ENCODE measurements at regions not wholly inside any gene's neighbourhood (a gene's known extent, or its start where the extent isn't known, plus 50 kb on each side); places are given as distances from the start of the nearest gene placed in this dataset.

GRCh38 chr5:158644301-158644700 is 455.4 kb downstream of the EBF1 start:
- no peaks in the 10 kb centered on the region for H3K36me3 ChIP-seq (replicated peaks; ENCODE audit: control insufficient read depth, insufficient read depth, low read length)
- no peaks in the 10 kb centered on the region for H3K27me3 ChIP-seq (ENCODE audit: control insufficient read depth, insufficient read depth, low read length)
- H3K4me3 ChIP-seq (ENCODE audit: insufficient read depth, low read depth, low read length), result no peak overlapping the region
- DNase-seq, result no peak

GRCh38 chr5:158643840-158644239 is 455.9 kb downstream of the EBF1 start:
- H3K36me3 ChIP-seq (replicated peaks; ENCODE audit: control insufficient read depth, insufficient read depth, low read length), result no peaks in the 10 kb centered on the region
- DNase-seq, result no peak
- H3K4me3 ChIP-seq (ENCODE audit: insufficient read depth, low read depth, low read length), result no peak overlapping the region
- no peaks in the 10 kb centered on the region for H3K27me3 ChIP-seq (ENCODE audit: control insufficient read depth, insufficient read depth, low read length)

GRCh38 chr5:158642879-158643278 is 456.8 kb downstream of the EBF1 start:
- no peak for DNase-seq
- no peaks in the 10 kb centered on the region for H3K27me3 ChIP-seq (ENCODE audit: control insufficient read depth, insufficient read depth, low read length)

GRCh38 chr5:158641016-158641415 is 458.7 kb downstream of the EBF1 start:
- Histone ChIP-seq H3K36me3 (replicated peaks; ENCODE audit: control insufficient read depth, insufficient read depth, low read length) (no peaks in the 10 kb centered on the region), H3K27me3 (ENCODE audit: control insufficient read depth, insufficient read depth, low read length) (no peaks in the 10 kb centered on the region), H3K4me3 (ENCODE audit: insufficient read depth, low read depth, low read length) (no peak overlapping the region)
- no peak for DNase-seq

More at GRCh38 chr5:158642879-158643278, 456.8 kb downstream of the EBF1 start:
- no peaks in the 10 kb centered on the region for H3K36me3 ChIP-seq (replicated peaks; ENCODE audit: control insufficient read depth, insufficient read depth, low read length)
- no peak overlapping the region for H3K4me3 ChIP-seq (ENCODE audit: insufficient read depth, low read depth, low read length)

- no peak for DNase-seq
- no peaks in the 10 kb centered on the region for H3K27me3 ChIP-seq (ENCODE audit: control insufficient read depth, insufficient read depth, low read length)
- no peak overlapping the region for H3K4me3 ChIP-seq (ENCODE audit: insufficient read depth, low read depth, low read length)
- no peaks in the 10 kb centered on the region for H3K36me3 ChIP-seq (replicated peaks; ENCODE audit: control insufficient read depth, insufficient read depth, low read length)
Observed at GRCh38 chr5:158640593-158640980, 459.1 kb downstream of the EBF1 start.

GRCh38 chr5:158639881-158640592 is 459.7 kb downstream of the EBF1 start:
- no peak for DNase-seq
- H3K36me3 ChIP-seq (replicated peaks; ENCODE audit: control insufficient read depth, insufficient read depth, low read length), result no peaks in the 10 kb centered on the region
- H3K27me3 ChIP-seq (ENCODE audit: control insufficient read depth, insufficient read depth, low read length), result no peaks in the 10 kb centered on the region
- H3K4me3 ChIP-seq (ENCODE audit: insufficient read depth, low read depth, low read length), result no peak overlapping the region

GRCh38 chr5:158638396-158638795 is 461.3 kb downstream of the EBF1 start:
- H3K36me3 ChIP-seq (replicated peaks; ENCODE audit: control insufficient read depth, insufficient read depth, low read length), result no peaks in the 10 kb centered on the region
- H3K27me3 ChIP-seq (ENCODE audit: control insufficient read depth, insufficient read depth, low read length), result no peaks in the 10 kb centered on the region
- DNase-seq, result no peak
- H3K4me3 ChIP-seq (ENCODE audit: insufficient read depth, low read depth, low read length), result no peak overlapping the region

- no peak for DNase-seq
- no peaks in the 10 kb centered on the region for H3K27me3 ChIP-seq (ENCODE audit: control insufficient read depth, insufficient read depth, low read length)
- no peaks in the 10 kb centered on the region for H3K36me3 ChIP-seq (replicated peaks; ENCODE audit: control insufficient read depth, insufficient read depth, low read length)
- H3K4me3 ChIP-seq (ENCODE audit: insufficient read depth, low read depth, low read length), result no peak overlapping the region
Observed at GRCh38 chr5:158637039-158637438, 462.7 kb downstream of the EBF1 start.

- DNase-seq, result no peak
- no peaks in the 10 kb centered on the region for H3K27me3 ChIP-seq (ENCODE audit: control insufficient read depth, insufficient read depth, low read length)
- no peaks in the 10 kb centered on the region for H3K36me3 ChIP-seq (replicated peaks; ENCODE audit: control insufficient read depth, insufficient read depth, low read length)
- no peak overlapping the region for H3K4me3 ChIP-seq (ENCODE audit: insufficient read depth, low read depth, low read length)
Observed at GRCh38 chr5:158635565-158635964, 464.2 kb downstream of the EBF1 start.

- DNase-seq, result no peak
- Histone ChIP-seq H3K36me3 (replicated peaks; ENCODE audit: control insufficient read depth, insufficient read depth, low read length) (no peaks in the 10 kb centered on the region), H3K27me3 (ENCODE audit: control insufficient read depth, insufficient read depth, low read length) (no peaks in the 10 kb centered on the region), H3K4me3 (ENCODE audit: insufficient read depth, low read depth, low read length) (no peak overlapping the region)
Observed at GRCh38 chr5:158634714-158635113, 465.0 kb downstream of the EBF1 start.

GRCh38 chr5:158629591-158630312 is 470.0 kb downstream of the EBF1 start:
- H3K4me3 ChIP-seq (ENCODE audit: insufficient read depth, low read depth, low read length), result no peak overlapping the region
- DNase-seq, result no peak
- no peaks in the 10 kb centered on the region for H3K27me3 ChIP-seq (ENCODE audit: control insufficient read depth, insufficient read depth, low read length)
- H3K36me3 ChIP-seq (replicated peaks; ENCODE audit: control insufficient read depth, insufficient read depth, low read length), result no peaks in the 10 kb centered on the region

GRCh38 chr5:158626718-158627117 is 473.0 kb downstream of the EBF1 start:
- Histone ChIP-seq H3K4me3 (ENCODE audit: insufficient read depth, low read depth, low read length) (no peak overlapping the region), H3K27me3 (ENCODE audit: control insufficient read depth, insufficient read depth, low read length) (no peaks in the 10 kb centered on the region), H3K36me3 (replicated peaks; ENCODE audit: control insufficient read depth, insufficient read depth, low read length) (no peaks in the 10 kb centered on the region)
- no peak for DNase-seq

GRCh38 chr5:158623971-158624370 is 475.7 kb downstream of the EBF1 start:
- H3K27me3 ChIP-seq (ENCODE audit: control insufficient read depth, insufficient read depth, low read length), result no peaks in the 10 kb centered on the region
- no peak for DNase-seq
- no peak overlapping the region for H3K4me3 ChIP-seq (ENCODE audit: insufficient read depth, low read depth, low read length)

GRCh38 chr5:158621391-158621790 is 478.3 kb downstream of the EBF1 start:
- DNase-seq, result no peak
- H3K36me3 ChIP-seq (replicated peaks; ENCODE audit: control insufficient read depth, insufficient read depth, low read length), result no peaks in the 10 kb centered on the region
- no peak overlapping the region for H3K4me3 ChIP-seq (ENCODE audit: insufficient read depth, low read depth, low read length)
- no peaks in the 10 kb centered on the region for H3K27me3 ChIP-seq (ENCODE audit: control insufficient read depth, insufficient read depth, low read length)

More at GRCh38 chr5:158623971-158624370, 475.7 kb downstream of the EBF1 start:
- no peaks in the 10 kb centered on the region for H3K36me3 ChIP-seq (replicated peaks; ENCODE audit: control insufficient read depth, insufficient read depth, low read length)

GRCh38 chr5:158619083-158619788 is 480.5 kb downstream of the EBF1 start:
- Histone ChIP-seq H3K27me3 (ENCODE audit: control insufficient read depth, insufficient read depth, low read length) (no peaks in the 10 kb centered on the region), H3K36me3 (replicated peaks; ENCODE audit: control insufficient read depth, insufficient read depth, low read length) (no peaks in the 10 kb centered on the region), H3K4me3 (ENCODE audit: insufficient read depth, low read depth, low read length) (no peak overlapping the region)
- DNase-seq, result no peak
